H1 (cell line): ENCODE measurements at regions not wholly inside any gene's neighbourhood (a gene's known extent, or its start where the extent isn't known, plus 50 kb on each side); places are given as distances from the start of the nearest gene placed in this dataset.

Experiments used
- CTCF ChIA-PET: fragments of 300-600 bp; sonication (Branson Sonifier 250); formaldehyde crosslinking; loops from one replicate; lab custom pipeline; 2021; ENCODE audit not compliant: partially characterized antibody; lab: Charles Lee
- POLR2A ChIA-PET: fragments of 300-600 bp; sonication (Branson Sonifier 250); formaldehyde crosslinking; loops from one replicate; lab custom pipeline; 2021; ENCODE audit warnings: inconsistent platforms; ENCODE audit not compliant: partially characterized antibody; lab: Charles Lee
- DNase-seq, 2 experiments: peaks; one replicate each; pipeline versions ENCODE4 v3.0.0 to v3.0.0-alpha.2; 2010 to 2022; ENCODE audit warnings: low spot score in 2 of 2, low read depth in 1 of 2, mixed read lengths in 1 of 2
- FAIRE-seq: peaks from 2 replicates; lab custom pipeline; 2011; peaks lifted over from hg19 to GRCh38; lab: Jason Lieb, UNC
- H2AFZ ChIP-seq: 2 replicates; pipeline ENCODE4 v1.8.1; 2012; ENCODE audit warnings: low read length, inconsistent platforms
- H2AK5ac ChIP-seq: 2 replicates; pipeline ENCODE4 v1.6.1; 2013; ENCODE audit warnings: low read depth, low read length
- H2BK120ac ChIP-seq: replicated peaks from 2 replicates; pipeline ENCODE3; 2013; ENCODE audit warnings: low read depth, low read length, inconsistent platforms
- H2BK12ac ChIP-seq: 2 replicates; pipeline ENCODE4 v1.6.1; 2013; ENCODE audit warnings: low read depth, low read length
- H2BK15ac ChIP-seq: 2 replicates; pipeline ENCODE4 v1.6.1; 2013; ENCODE audit warnings: low read length
- H2BK20ac ChIP-seq: 2 replicates; pipeline ENCODE4 v1.6.1; 2013; ENCODE audit warnings: low read length
- H2BK5ac ChIP-seq: 2 replicates; pipeline ENCODE4 v1.6.1; 2013; ENCODE audit warnings: low read depth, low read length
- H3K14ac ChIP-seq: 2 replicates; pipeline ENCODE4 v1.6.1; 2013; ENCODE audit warnings: inconsistent platforms; ENCODE audit not compliant: insufficient read length
- H3K18ac ChIP-seq: 2 replicates; pipeline ENCODE4 v1.6.1; 2013; ENCODE audit warnings: low read length; ENCODE audit errors: extremely low read depth
- H3K23ac ChIP-seq: 2 replicates; pipeline ENCODE4 v1.6.1; 2013; ENCODE audit warnings: inconsistent platforms; ENCODE audit not compliant: insufficient read length
- H3K23me2 ChIP-seq: 2 replicates; pipeline ENCODE4 v1.6.1; 2013; ENCODE audit warnings: low read depth, low read length
- H3K27ac ChIP-seq: 2 replicates; pipeline ENCODE4 v1.6.1; 2011; ENCODE audit warnings: low read depth, low read length, inconsistent platforms
- H3K27me3 ChIP-seq, 4 experiments: replicated peaks in 1 of 4; 1 replicate in 1 of 4; 2 replicates in 3 of 4; pipeline versions ENCODE4 v1.6.1 to v1.8.1; 2011 to 2013; ENCODE audit warnings: low read length in 3 of 4, mild to moderate bottlenecking in 3 of 4, inconsistent platforms in 2 of 4, mixed read lengths in 2 of 4, moderate library complexity in 1 of 4; ENCODE audit not compliant: control insufficient read depth in 3 of 4, insufficient read depth in 3 of 4; ENCODE audit errors: extremely low read depth in 1 of 4
- H3K36me3 ChIP-seq, 4 experiments: 2 replicates each; pipeline versions ENCODE4 v1.6.1 to v1.8.1; 2011 to 2013; ENCODE audit warnings: mild to moderate bottlenecking in 4 of 4, low read length in 3 of 4, moderate library complexity in 2 of 4, control low read depth in 1 of 4, inconsistent platforms in 1 of 4; ENCODE audit not compliant: insufficient read depth in 4 of 4, control insufficient read depth in 2 of 4
- H3K4ac ChIP-seq: replicated peaks from 2 replicates; pipeline ENCODE3; 2013; ENCODE audit warnings: low read length, low read depth, mixed read lengths, inconsistent platforms; ENCODE audit not compliant: insufficient read length
- H3K4me1 ChIP-seq, 4 experiments: replicated peaks in 1 of 4; 1 replicate in 1 of 4; 2 replicates in 3 of 4; pipeline versions ENCODE4 v1.6.1 to v1.8.1; 2011 to 2013; ENCODE audit warnings: low read length in 3 of 4, inconsistent platforms in 2 of 4, mixed read lengths in 1 of 4; ENCODE audit not compliant: insufficient read depth in 4 of 4, control insufficient read depth in 3 of 4
- H3K4me2 ChIP-seq, 2 experiments: 2 replicates each; pipeline versions ENCODE4 v1.6.1 to v1.8.1; 2011 to 2013; ENCODE audit warnings: low read depth in 2 of 2, low read length in 2 of 2, control low read depth in 1 of 2, inconsistent platforms in 1 of 2, mild to moderate bottlenecking in 1 of 2; ENCODE audit not compliant: insufficient read depth in 1 of 2
- H3K4me3 ChIP-seq, 4 experiments: fragments of 200-600, 300-600 bp in 1 of 4; sonication (generic), shearing (Covaris generic), sonication (Bioruptor Twin) in 1 of 4; 2 replicates each; pipeline versions ENCODE4 v1.5.1 to v1.8.1; 2011 to 2016; ENCODE audit warnings: low read length in 4 of 4, low read depth in 3 of 4, control low read depth in 2 of 4, inconsistent platforms in 2 of 4, mild to moderate bottlenecking in 2 of 4, mixed read lengths in 1 of 4, moderate library complexity in 1 of 4; ENCODE audit not compliant: insufficient read depth in 2 of 4; ENCODE audit errors: extremely low read depth in 1 of 4
- H3K56ac ChIP-seq: replicated peaks from 2 replicates; pipeline ENCODE3; 2013; ENCODE audit warnings: low read depth, mild to moderate bottlenecking, mixed read lengths, low read length, inconsistent platforms; ENCODE audit not compliant: insufficient read length
- H3K79me1 ChIP-seq: 2 replicates; pipeline ENCODE4 v1.6.1; 2013; ENCODE audit warnings: low read depth, low read length, control low read depth
- H3K79me2 ChIP-seq, 2 experiments: 2 replicates each; pipeline versions ENCODE4 v1.6.1 to v1.8.1; 2012 to 2013; ENCODE audit warnings: low read length in 2 of 2, mild to moderate bottlenecking in 2 of 2, inconsistent platforms in 1 of 2; ENCODE audit not compliant: insufficient read depth in 2 of 2, control insufficient read depth in 1 of 2
- H3K9ac ChIP-seq, 4 experiments: replicated peaks in 1 of 4; 1 replicate in 1 of 4; 2 replicates in 3 of 4; pipeline versions ENCODE4 v1.6.1 to v1.8.1; 2011 to 2013; ENCODE audit warnings: low read depth in 3 of 4, low read length in 3 of 4, control low read depth in 2 of 4, mild to moderate bottlenecking in 2 of 4, moderate library complexity in 2 of 4, inconsistent platforms in 1 of 4; ENCODE audit errors: extremely low read depth in 1 of 4
- H3K9me3 ChIP-seq, 2 experiments: 2 replicates each; pipeline versions ENCODE4 v1.6.1 to v1.8.1; 2012 to 2013; ENCODE audit warnings: mild to moderate bottlenecking in 2 of 2, moderate library complexity in 2 of 2, control low read depth in 1 of 2, inconsistent platforms in 1 of 2, low read depth in 1 of 2, low read length in 1 of 2, mixed read lengths in 1 of 2; ENCODE audit not compliant: insufficient read depth in 2 of 2
- H4K20me1 ChIP-seq, 2 experiments: replicated peaks in 1 of 2; 2 replicates each; pipeline versions ENCODE3 to v1.8.1; 2011 to 2013; ENCODE audit warnings: inconsistent platforms in 2 of 2, low read length in 2 of 2, mild to moderate bottlenecking in 1 of 2; ENCODE audit not compliant: insufficient read depth in 2 of 2, control insufficient read depth in 1 of 2
- H4K5ac ChIP-seq: 2 replicates; pipeline ENCODE4 v1.6.1; 2013; ENCODE audit warnings: low read length, low read depth, mixed read lengths, inconsistent platforms; ENCODE audit not compliant: insufficient read length
- H4K8ac ChIP-seq: 2 replicates; pipeline ENCODE4 v1.8.0; 2013; ENCODE audit warnings: mild to moderate bottlenecking, moderate library complexity, low read length, inconsistent platforms; ENCODE audit not compliant: insufficient read depth; ENCODE audit errors: extremely low read depth
- H4K91ac ChIP-seq: replicated peaks from 2 replicates; pipeline ENCODE3; 2013; ENCODE audit warnings: low read length, mixed read lengths, inconsistent platforms; ENCODE audit not compliant: insufficient read length
- BACH1 ChIP-seq: IDR thresholded peaks from 2 replicates; pipeline ENCODE4 v1.6.1; 2012; ENCODE audit warnings: low read length, improper control_type of control experiment
- CBX5 ChIP-seq: fragments of 300-800, 300-1000 bp; sonication (generic); IDR thresholded peaks from 2 replicates; pipeline ENCODE4 v1.7.1; 2016; ENCODE audit warnings: antibody characterized with exemption, low read length, low read depth
- FOSL1 ChIP-seq: IDR thresholded peaks from 2 replicates; pipeline ENCODE4 v1.6.1; 2011; ENCODE audit warnings: mild to moderate bottlenecking, low read depth, low read length, moderate library complexity; ENCODE audit not compliant: insufficient read depth
- KDM4A ChIP-seq: IDR thresholded peaks from one replicate; pipeline ENCODE4 v1.7.1; 2012; ENCODE audit warnings: low read depth, mild to moderate bottlenecking, moderate library complexity, low read length, inconsistent platforms; ENCODE audit not compliant: severe bottlenecking
- POLR2AphosphoS5 ChIP-seq: IDR thresholded peaks from 2 replicates; pipeline ENCODE4 v1.6.1; 2011; ENCODE audit warnings: low read depth, low read length
- POU5F1 ChIP-seq: IDR thresholded peaks from 2 replicates; pipeline ENCODE4 v1.6.1; 2011; ENCODE audit warnings: low read depth, mild to moderate bottlenecking, low read length, moderate library complexity
- RBBP5 ChIP-seq: IDR thresholded peaks from 2 replicates; pipeline ENCODE4 v1.7.1; 2012; ENCODE audit warnings: low read depth, mild to moderate bottlenecking, inconsistent platforms, low read length, moderate library complexity, borderline replicate concordance
- SAP30 ChIP-seq: fragments of 300-600 bp; sonication (generic); IDR thresholded peaks from 2 replicates; pipeline ENCODE4 v1.7.1; 2012; ENCODE audit warnings: low read length, moderate library complexity, mild to moderate bottlenecking, inconsistent platforms; ENCODE audit not compliant: insufficient read depth, insufficient replicate concordance
- SP2 ChIP-seq: IDR thresholded peaks from 2 replicates; pipeline ENCODE4 v1.6.1; 2012; ENCODE audit warnings: mild to moderate bottlenecking, low read length, inconsistent platforms
- WGBS, 2 experiments: shearing (Covaris generic) in 1 of 2; methylation state at CpG; one replicate each; pipeline versions ENCODE4 v1.1.6 to v1.1.7; 2013 to 2015; ENCODE audit warnings: low lambda C conversion rate in 2 of 2, mixed read lengths in 2 of 2, inconsistent platforms in 1 of 2, low coverage in 1 of 2, missing lambda C conversion rate in 1 of 2; ENCODE audit not compliant: insufficient replicate concordance in 2 of 2, insufficient coverage in 1 of 2, insufficient read length in 1 of 2; ENCODE audit errors: extremely low coverage in 1 of 2, missing lambda C conversion rate in 1 of 2; 5-methylcytosine and 5-hydroxymethylcytosine counted together

GRCh38 chrX:19198473-19198872 is 76.2 kb upstream of the ADGRG2 start:
- POLR2A ChIA-PET: no interaction called here
- no peaks in the 10 kb centered on the region for H3K79me1 ChIP-seq
- FAIRE-seq: no peak
- TF ChIP-seq KDM4A (no peak), SAP30 (no peak), RBBP5 (no peak), SP2 (no peak), BACH1 (no peak), POLR2AphosphoS5 (no peak), FOSL1 (no peak), POU5F1 (no peak), CBX5 (no peak)

More at GRCh38 chrX:19198473-19198872, 76.2 kb upstream of the ADGRG2 start:
- Histone ChIP-seq H3K79me2 (no peaks in the 10 kb centered on the region), H3K9ac (no peak overlapping the region), H2BK5ac (no peak overlapping the region), H3K4me3 (no peak overlapping the region), H2BK120ac (no peak overlapping the region), H3K4me2 (no peak overlapping the region), H4K5ac (no peak overlapping the region), H3K4ac (no peak overlapping the region), H4K8ac (no peak overlapping the region), H2BK15ac (no peak overlapping the region), H2AK5ac (no peak overlapping the region), H2AFZ (no peak overlapping the region), H3K23ac (no peak overlapping the region), H3K18ac (no peak overlapping the region), H2BK12ac (no peak overlapping the region), H4K91ac (no peak overlapping the region), H3K23me2 (no peaks in the 10 kb centered on the region), H3K36me3 (no peaks in the 10 kb centered on the region), H3K4me1 (no peaks in the 10 kb centered on the region), H3K14ac (no peak overlapping the region), H4K20me1 (no peaks in the 10 kb centered on the region), H3K27me3 (no peaks in the 10 kb centered on the region), H3K9me3 (no peaks in the 10 kb centered on the region), H3K27ac (no peak overlapping the region), H2BK20ac (no peak overlapping the region), H3K56ac (no peak overlapping the region)
- WGBS, 2 experiments: 84% methylated on average over 2 of the region's 2 CpGs; no CpG with 5 or more reads in 1 of the 2 experiments
- DNase-seq: no peak
- CTCF ChIA-PET: no interaction called here
